ENCODE measurements at regions not wholly inside any gene's neighbourhood (a gene's known extent, or its start where the extent isn't known, plus 50 kb on each side); places are given as distances from the start of the nearest gene placed in this dataset.
"Not testable (repeated sequence)": the region's sequence is repeated elsewhere in the genome, so short reads cannot be mapped to it uniquely, and the experiment has no call there.

DNA sequence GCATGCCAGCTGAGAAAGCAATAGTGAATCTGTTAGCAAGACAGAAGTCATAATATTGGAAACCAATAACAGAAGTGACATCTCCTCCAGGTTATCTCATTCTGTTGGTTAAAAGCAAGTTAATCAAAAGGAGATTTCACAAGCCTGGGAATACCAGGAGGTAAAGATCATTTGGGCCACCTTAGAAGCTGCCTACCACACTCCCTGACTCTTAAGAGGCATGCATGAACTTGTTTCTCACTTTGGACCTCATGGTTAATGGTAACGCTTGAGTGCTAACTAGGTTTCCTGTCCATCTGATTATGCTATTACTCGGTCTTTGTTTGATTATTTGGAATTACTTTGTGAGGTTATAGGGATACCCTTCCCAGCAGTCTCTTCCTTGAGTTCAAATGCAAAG lies 650.8 kb upstream of the SGO1 start:
- H3K4me1 Mint-ChIP-seq (ENCODE audit: unreplicated experiment): no peaks in the 10 kb centered on the region
- TF ChIP-seq CTCF (conservative IDR thresholded peaks at IDR 0.05): no peak
- H3K27me3 Mint-ChIP-seq: no peaks in the 10 kb centered on the region
- H3K4me3 Mint-ChIP-seq: no peak overlapping the region
- no peak for DNase-seq (ENCODE audit: extremely low spot score, unreplicated experiment)
- no peaks in the 10 kb centered on the region for H3K9me3 Mint-ChIP-seq
- no peaks in the 10 kb centered on the region for H3K36me3 Mint-ChIP-seq
- no peak overlapping the region for H3K27ac Mint-ChIP-seq

DNA sequence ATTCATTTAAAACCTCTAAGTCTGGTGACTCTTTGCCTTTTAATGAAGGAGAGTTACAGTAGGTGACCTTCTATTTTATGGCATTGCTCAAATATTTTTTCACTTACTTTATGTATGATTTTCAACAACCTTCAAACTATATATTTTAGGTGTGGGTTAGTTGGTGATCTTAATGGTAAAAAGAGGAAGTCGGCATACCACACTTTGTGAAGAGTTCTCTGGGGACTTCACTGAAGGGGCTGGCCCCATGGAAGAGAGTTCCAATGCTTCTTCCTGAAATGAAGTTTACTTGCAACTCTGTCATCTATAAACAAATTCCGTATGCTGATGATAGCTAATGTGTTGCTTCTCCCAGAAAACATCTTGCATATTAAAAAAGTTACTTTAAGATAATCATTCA lies 647.0 kb upstream of the SGO1 start:
- Mint-ChIP-seq H3K4me3 (no peak overlapping the region), H3K27me3 (no peaks in the 10 kb centered on the region)
- no peak for TF ChIP-seq CTCF (conservative IDR thresholded peaks at IDR 0.05)

DNA sequence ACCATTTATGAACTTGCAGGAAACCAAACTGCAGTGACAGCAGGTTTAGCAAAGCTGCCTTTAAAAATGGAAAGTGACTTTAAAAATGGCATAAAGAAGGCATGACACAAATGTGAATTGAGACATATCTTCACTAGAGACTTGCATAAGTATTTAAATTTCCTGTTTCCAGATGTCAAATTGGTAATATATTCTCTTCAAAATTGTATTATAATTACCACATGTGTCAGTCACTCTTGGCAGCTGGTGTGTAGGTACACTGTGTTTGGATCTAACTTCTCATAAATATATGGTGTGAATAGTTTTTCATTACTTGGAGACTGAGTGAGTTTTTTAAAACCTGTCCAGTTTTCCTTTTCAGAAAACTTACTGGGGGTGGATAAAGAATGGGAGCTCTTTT lies 636.2 kb upstream of the SGO1 start:
- H3K27ac Mint-ChIP-seq: no peak overlapping the region
- TF ChIP-seq CTCF (conservative IDR thresholded peaks at IDR 0.05): no peak
- no peaks in the 10 kb centered on the region for H3K27me3 Mint-ChIP-seq
- no peaks in the 10 kb centered on the region for H3K9me3 Mint-ChIP-seq
- no peaks in the 10 kb centered on the region for H3K4me1 Mint-ChIP-seq (ENCODE audit: unreplicated experiment)
- no peak overlapping the region for H3K4me3 Mint-ChIP-seq
- H3K36me3 Mint-ChIP-seq: no peaks in the 10 kb centered on the region
- DNase-seq (ENCODE audit: extremely low spot score, unreplicated experiment): no peak

More for the DNA sequence above, 647.0 kb upstream of the SGO1 start:
- no peak for DNase-seq (ENCODE audit: extremely low spot score, unreplicated experiment)
- no peaks in the 10 kb centered on the region for H3K9me3 Mint-ChIP-seq
- H3K4me1 Mint-ChIP-seq (ENCODE audit: unreplicated experiment): no peaks in the 10 kb centered on the region
- H3K36me3 Mint-ChIP-seq: no peaks in the 10 kb centered on the region
- no peak overlapping the region for H3K27ac Mint-ChIP-seq

DNA sequence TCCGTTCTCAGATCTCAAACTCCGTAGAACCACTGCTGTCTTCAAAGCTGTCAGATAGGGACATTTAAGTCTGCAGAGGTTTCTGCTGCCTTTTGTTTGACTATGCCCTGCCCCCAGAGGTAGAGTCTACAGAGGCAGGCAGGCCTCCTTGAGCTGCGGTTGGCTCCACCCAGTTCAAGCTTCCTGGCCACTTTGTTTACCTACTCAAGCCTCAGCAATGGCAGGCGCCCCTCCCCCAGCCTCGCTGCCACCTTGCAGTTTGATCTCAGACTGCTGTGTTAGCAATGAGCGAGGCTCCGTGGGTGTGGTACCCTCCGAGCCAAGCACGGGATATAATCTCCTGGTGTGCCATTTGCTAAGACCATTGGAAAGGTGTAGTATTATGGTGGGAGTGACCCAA lies 634.9 kb upstream of the SGO1 start:
- not testable (repeated sequence) for H3K4me1 Mint-ChIP-seq (ENCODE audit: unreplicated experiment); H3K36me3 Mint-ChIP-seq; H3K9me3 Mint-ChIP-seq; H3K27me3 Mint-ChIP-seq; DNase-seq (ENCODE audit: extremely low spot score, unreplicated experiment); H3K4me3 Mint-ChIP-seq; H3K27ac Mint-ChIP-seq

DNA sequence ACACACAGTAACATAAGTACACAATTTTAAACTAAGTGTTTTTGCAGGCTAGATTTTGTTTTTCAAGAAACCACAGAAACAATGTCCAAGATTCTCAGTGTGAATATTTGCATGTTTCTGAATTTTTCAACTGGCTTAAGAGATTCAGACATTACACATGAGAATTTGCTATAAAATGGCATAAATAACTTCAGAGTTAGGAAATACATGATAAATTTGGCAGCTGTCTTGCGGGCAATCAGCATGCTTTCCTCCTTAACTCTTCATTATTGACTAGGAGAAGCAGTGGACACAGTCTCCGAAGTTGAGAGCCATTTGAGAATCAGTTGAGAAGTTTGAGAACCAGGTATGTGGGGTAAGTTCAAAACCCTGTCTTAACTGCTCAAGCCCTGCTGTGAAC lies 625.6 kb upstream of the SGO1 start:
- H3K4me3 Mint-ChIP-seq: no peak overlapping the region
- no peaks in the 10 kb centered on the region for H3K9me3 Mint-ChIP-seq
- H3K27me3 Mint-ChIP-seq: no peaks in the 10 kb centered on the region
- no peaks in the 10 kb centered on the region for H3K36me3 Mint-ChIP-seq
- no peak overlapping the region for H3K27ac Mint-ChIP-seq
- TF ChIP-seq CTCF (conservative IDR thresholded peaks at IDR 0.05): no peak
- no peak for DNase-seq (ENCODE audit: extremely low spot score, unreplicated experiment)
- H3K4me1 Mint-ChIP-seq (ENCODE audit: unreplicated experiment): no peaks in the 10 kb centered on the region

DNA sequence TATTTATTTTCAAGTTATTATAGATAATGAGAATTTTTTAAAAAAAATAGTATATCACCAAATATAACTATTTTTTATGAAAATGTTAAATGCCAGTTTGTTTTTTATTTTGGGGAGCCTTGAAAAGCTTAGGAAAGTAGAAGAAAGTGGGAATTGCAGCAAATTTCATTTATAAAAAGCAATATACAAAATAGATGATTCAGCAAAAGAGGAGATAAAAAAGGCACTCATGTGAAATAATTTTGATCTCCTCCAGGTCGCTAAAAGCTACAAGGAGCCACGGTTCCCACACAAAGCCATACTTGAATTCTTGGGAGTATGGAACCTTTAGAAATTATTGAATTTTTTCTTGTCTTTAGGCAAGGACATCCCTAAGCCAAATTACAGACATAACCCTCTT lies 625.0 kb upstream of the SGO1 start:
- no peak for DNase-seq (ENCODE audit: extremely low spot score, unreplicated experiment)
- Mint-ChIP-seq H3K9me3 (no peaks in the 10 kb centered on the region), H3K4me3 (no peak overlapping the region), H3K27ac (no peak overlapping the region), H3K4me1 (ENCODE audit: unreplicated experiment) (no peaks in the 10 kb centered on the region), H3K36me3 (no peaks in the 10 kb centered on the region), H3K27me3 (no peaks in the 10 kb centered on the region)
- no peak for TF ChIP-seq CTCF (conservative IDR thresholded peaks at IDR 0.05)
